HG02943 (cell line): ENCODE measurements at regions not wholly inside any gene's neighbourhood (a gene's known extent, or its start where the extent isn't known, plus 50 kb on each side); places are given as distances from the start of the nearest gene placed in this dataset.
"Not testable (repeated sequence)": the region's sequence is repeated elsewhere in the genome, so short reads cannot be mapped to it uniquely, and the experiment has no call there.

Source experiments
- ATAC-seq: cut with Tn5 transposase; IDR thresholded peaks from one replicate; pipeline ENCODE4 v1.9.1; 2021; ENCODE audit warnings: mild to moderate bottlenecking, low read depth, moderate library complexity; ENCODE audit not compliant: unreplicated experiment

- ATAC-seq: no peak
Measured at GRCh38 chr20:47989957-47990356, 204.7 kb upstream of the SULF2 start.

GRCh38 chr20:47988676-47989075 lies 203.4 kb upstream of the SULF2 start:
- ATAC-seq: no peak

GRCh38 chr20:47985092-47985850 lies 200.0 kb upstream of the SULF2 start:
- no peak for ATAC-seq

- no peak for ATAC-seq
Measured at GRCh38 chr20:47984437-47984836, 199.2 kb upstream of the SULF2 start.

- not testable (repeated sequence) for ATAC-seq
Measured at GRCh38 chr20:47983642-47984041, 198.4 kb upstream of the SULF2 start.

DNA sequence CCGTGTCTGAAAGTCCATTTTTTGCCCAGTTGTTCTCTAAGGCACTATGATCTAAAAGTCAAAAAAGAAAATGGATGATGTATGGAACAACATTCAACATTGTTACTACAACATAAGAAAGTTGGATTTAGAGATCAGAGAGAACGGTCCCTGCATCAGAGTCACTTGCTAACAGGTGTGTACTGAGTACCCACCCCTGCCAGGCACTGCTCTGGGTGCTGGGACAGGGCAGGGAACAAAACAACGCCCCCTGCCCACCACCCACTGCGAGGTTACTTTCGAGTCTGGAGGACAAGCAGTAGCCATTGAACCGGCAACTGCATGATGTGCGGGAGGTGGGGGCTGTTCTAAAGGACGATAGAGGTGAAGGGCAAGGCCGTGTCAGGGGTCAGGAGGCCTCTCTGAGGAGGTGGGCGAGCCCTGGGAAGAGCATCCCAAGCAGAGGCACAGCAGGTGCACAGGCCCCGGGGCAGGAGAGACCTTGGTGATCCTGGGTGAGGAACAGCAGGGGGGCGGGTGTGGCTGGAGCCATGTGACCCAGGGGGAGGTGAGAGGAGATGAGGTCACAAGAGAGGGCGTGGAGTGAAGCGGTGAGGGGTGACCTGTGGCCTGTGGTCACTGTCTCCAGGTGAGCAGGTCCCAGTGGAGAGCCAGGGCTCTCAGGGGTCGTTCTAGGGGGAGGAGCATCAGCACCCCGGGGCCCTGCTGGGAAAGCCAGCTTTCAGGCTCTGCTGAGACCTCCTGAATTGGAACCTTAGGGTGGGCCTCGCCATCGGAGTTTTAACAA lies 197.5 kb upstream of the SULF2 start:
- ATAC-seq: no peak

GRCh38 chr20:47981222-47981621 lies 195.9 kb upstream of the SULF2 start:
- no peak for ATAC-seq

DNA sequence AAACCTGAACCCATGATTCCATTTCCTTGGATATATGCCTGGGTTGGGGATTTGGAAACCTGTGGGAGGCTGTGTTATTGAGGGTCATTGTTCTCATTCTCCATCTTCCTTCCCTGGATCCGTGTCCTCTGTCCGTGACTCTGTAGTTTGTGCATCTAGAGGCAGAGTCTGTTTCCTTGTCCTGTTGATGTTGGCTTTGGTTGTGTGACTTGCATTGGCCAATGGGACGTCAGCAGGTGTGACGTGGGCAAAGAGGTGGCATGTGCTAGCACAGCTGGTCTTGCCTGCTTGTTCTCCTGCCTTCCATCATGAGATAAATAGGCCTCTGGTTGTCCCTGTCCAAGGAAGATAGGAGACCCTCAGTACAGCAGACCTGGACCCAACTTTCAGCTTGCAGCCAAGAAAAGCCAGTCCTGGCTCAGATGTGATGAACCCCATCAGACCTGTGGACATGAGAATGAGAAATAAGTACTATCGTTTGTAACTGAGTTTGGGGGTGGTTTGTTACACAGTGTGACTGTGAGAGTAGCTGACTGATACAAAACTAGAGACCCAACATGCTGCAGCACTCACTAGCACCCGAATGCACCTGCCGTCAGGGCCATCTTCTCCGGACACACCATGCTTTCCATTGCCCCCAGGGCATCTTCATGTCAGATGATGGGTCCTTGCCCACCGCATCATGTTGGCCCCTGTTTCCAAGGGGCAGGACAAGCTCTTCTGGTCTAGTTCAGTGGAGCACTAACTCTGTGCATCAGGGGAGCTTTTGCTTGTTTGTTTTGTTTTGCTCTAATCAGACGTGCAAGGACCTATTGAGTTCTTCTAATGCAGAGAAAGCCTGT lies 195.3 kb upstream of the SULF2 start:
- ATAC-seq: no peak

- ATAC-seq: not testable (repeated sequence)
Measured at GRCh38 chr20:47979361-47980095, 194.2 kb upstream of the SULF2 start.

- ATAC-seq: not testable (repeated sequence)
Measured at GRCh38 chr20:47978428-47979120, 193.3 kb upstream of the SULF2 start.

- not testable (repeated sequence) for ATAC-seq
Measured at GRCh38 chr20:47977789-47978252, 192.5 kb upstream of the SULF2 start.

- ATAC-seq: not testable (repeated sequence)
Measured at GRCh38 chr20:47977017-47977788, 191.9 kb upstream of the SULF2 start.

DNA sequence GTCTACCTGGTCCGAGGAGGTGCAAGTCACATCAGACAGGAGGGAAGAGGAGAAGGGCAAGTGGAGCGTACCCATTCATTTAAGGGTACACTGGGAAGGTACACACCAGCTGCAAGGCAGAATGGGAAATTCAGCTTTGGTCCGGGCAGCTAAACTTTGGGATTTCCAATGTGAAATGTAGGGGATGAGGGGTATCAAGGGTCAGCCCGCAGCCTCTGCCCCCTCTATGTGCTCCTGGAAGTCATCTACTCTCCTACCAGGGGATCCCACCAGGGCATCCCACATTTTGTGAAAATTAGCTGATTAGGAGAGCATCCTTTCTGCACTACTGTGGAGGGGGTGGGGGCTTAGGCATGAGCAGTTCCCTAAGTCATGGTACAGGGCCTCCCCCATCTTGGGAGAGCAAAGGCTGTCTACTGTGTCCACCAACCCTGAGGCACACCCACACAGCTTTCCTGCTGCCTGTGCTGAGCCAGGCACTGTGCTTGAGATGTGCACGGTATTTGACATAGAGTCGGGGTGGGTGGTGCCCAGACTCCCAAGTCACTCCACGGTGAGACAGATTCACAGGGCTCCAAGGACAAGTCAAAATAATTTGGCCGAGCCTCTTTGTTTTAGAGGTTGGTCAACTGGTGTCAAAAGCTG lies 189.1 kb upstream of the SULF2 start:
- ATAC-seq: no peak

GRCh38 chr20:47973519-47974233 lies 188.4 kb upstream of the SULF2 start:
- no peak for ATAC-seq

- ATAC-seq: no peak
Measured at GRCh38 chr20:47972916-47973309, 187.6 kb upstream of the SULF2 start.

- not testable (repeated sequence) for ATAC-seq
Measured at GRCh38 chr20:47972297-47972915, 187.1 kb upstream of the SULF2 start.

DNA sequence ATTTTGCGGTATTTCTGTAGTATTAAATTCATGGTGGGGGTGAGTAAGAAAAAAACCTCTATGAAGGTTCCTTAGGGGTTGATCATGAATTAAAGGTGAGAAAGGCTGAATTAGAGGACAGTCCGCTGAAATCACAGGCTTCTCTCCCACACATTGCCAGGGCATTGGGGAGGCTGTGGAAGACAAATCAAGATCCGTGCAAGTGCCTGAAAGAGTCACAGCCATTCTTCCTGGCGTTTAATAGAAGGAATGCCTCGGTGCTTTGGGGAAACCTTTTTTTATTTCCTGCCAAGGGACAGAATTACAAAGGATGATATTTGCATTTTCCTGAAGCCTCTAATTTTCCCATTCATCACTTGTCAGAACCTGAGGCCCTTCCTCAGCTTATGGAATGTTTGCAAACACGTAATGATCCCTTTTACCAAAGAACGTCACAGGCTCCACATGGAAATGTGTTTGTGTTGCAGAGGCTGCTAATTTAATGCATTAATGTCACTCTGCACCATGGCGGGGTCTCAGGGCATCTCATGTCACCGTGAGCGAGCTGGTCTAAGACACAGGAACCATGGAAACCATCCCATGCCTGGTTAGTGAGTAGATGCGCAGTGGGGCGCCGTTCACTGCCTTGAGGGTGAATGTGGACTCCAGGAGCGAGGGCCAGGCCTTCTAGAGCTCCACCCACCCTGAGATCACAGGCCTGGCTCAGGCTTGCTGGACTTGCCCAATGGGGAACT lies 185.9 kb upstream of the SULF2 start:
- ATAC-seq: no peak
